ENCODE measurements at regions not wholly inside any gene's neighbourhood (a gene's known extent, or its start where the extent isn't known, plus 50 kb on each side); places are given as distances from the start of the nearest gene placed in this dataset.

- DNase-seq = no peak
- TF ChIP-seq CTCF (IDR thresholded peaks at IDR 0.05) = no peak
- H3K36me3 ChIP-seq = no peaks in the 10 kb centered on the region
- H3K27ac ChIP-seq = no peak overlapping the region
- peaks cover 0 to 19% (median 0%) of the 10 kb centered on the region in 7 donors for H3K27me3 ChIP-seq
- intact Hi-C loops (cut with DNase I) = no loop called here
- no peaks in the 10 kb centered on the region for H3K4me1 ChIP-seq
- ATAC-seq = no peak
- H3K4me3 ChIP-seq = no peak overlapping the region
- WGBS, 2 donors = 57 to 59% methylated on average over 4 of the region's 4 CpGs
- no peaks in the 10 kb centered on the region for H3K9me3 ChIP-seq
Measured at GRCh38 chr15:79195239-79195638, 87.3 kb upstream of the ANKRD34C start.

GRCh38 chr15:79194386-79194785 lies 88.1 kb upstream of the ANKRD34C start:
- TF ChIP-seq CTCF (IDR thresholded peaks at IDR 0.05) = no peak
- Histone ChIP-seq H3K27me3 (peaks cover 0 to 19% (median under 1%) of the 10 kb centered on the region in 7 donors), H3K9me3 (no peaks in the 10 kb centered on the region), H3K4me3 (no peak overlapping the region), H3K4me1 (no peaks in the 10 kb centered on the region), H3K36me3 (no peaks in the 10 kb centered on the region), H3K27ac (no peak overlapping the region)
- intact Hi-C loops (cut with DNase I) = no loop called here
- DNase-seq (no peak), ATAC-seq (no peak)
- 38 to 41% methylated on average over 3 of the region's 3 CpGs for WGBS, 2 donors

- H3K4me3 ChIP-seq = no peak overlapping the region
- ATAC-seq (no peak), DNase-seq (no peak)
- H3K9me3 ChIP-seq = no peaks in the 10 kb centered on the region
- intact Hi-C loops (cut with DNase I) = no loop called here
- peaks cover 0 to 19% (median 8%) of the 10 kb centered on the region in 7 donors for H3K27me3 ChIP-seq
- no peaks in the 10 kb centered on the region for H3K4me1 ChIP-seq
- no peak for TF ChIP-seq CTCF (IDR thresholded peaks at IDR 0.05)
- H3K27ac ChIP-seq = no peak overlapping the region
- WGBS, 2 donors = 63 to 95% methylated on average over 2 of the region's 2 CpGs
- H3K36me3 ChIP-seq = no peaks in the 10 kb centered on the region
Measured at GRCh38 chr15:79193549-79193948, 89.0 kb upstream of the ANKRD34C start.

GRCh38 chr15:79193103-79193502 lies 89.4 kb upstream of the ANKRD34C start:
- no peak for ATAC-seq
- H3K27me3 ChIP-seq = peaks cover 0 to 19% (median 10%) of the 10 kb centered on the region in 7 donors
- H3K9me3 ChIP-seq = no peaks in the 10 kb centered on the region
- H3K4me3 ChIP-seq = no peak overlapping the region
- intact Hi-C loops (cut with DNase I) = no loop called here
- WGBS, 2 donors = 73 to 74% methylated on average over 6 of the region's 6 CpGs
- no peaks in the 10 kb centered on the region for H3K36me3 ChIP-seq
- TF ChIP-seq CTCF (IDR thresholded peaks at IDR 0.05) = no peak
- no peak overlapping the region for H3K27ac ChIP-seq
- no peak for DNase-seq
- no peaks in the 10 kb centered on the region for H3K4me1 ChIP-seq

Measured in heart right ventricle (tissue), 16 donors.